Neural crest cell (in vitro differentiated cells): ENCODE measurements at regions not wholly inside any gene's neighbourhood (a gene's known extent, or its start where the extent isn't known, plus 50 kb on each side); places are given as distances from the start of the nearest gene placed in this dataset.
A peak's percentile ranks its signal among the peaks of the same experiment; 100 is the strongest.

Experiments used
- DNase-seq: peaks from one replicate; pipeline ENCODE4 v3.0.0; 2021; ENCODE audit warnings: low read depth, mixed read lengths, low spot score
- H3K27ac Mint-ChIP-seq: one replicate; pipeline ENCODE4 v1.8.0; 2021; ENCODE audit warnings: mild to moderate bottlenecking, mixed read lengths; ENCODE audit not compliant: unreplicated experiment
- H3K27me3 Mint-ChIP-seq: 2 replicates; pipeline ENCODE4 v1.8.0; 2021; ENCODE audit warnings: low read depth, mild to moderate bottlenecking, mixed read lengths
- H3K36me3 Mint-ChIP-seq: 2 replicates; pipeline ENCODE4 v1.8.0; 2021; ENCODE audit warnings: low read depth, mild to moderate bottlenecking, mixed read lengths
- H3K4me1 Mint-ChIP-seq: 2 replicates; pipeline ENCODE4 v1.8.0; 2021; ENCODE audit warnings: mixed read lengths
- H3K4me3 Mint-ChIP-seq: one replicate; pipeline ENCODE4 v1.8.0; 2021; ENCODE audit warnings: mild to moderate bottlenecking, mixed read lengths
- H3K9me3 Mint-ChIP-seq: 2 replicates; pipeline ENCODE4 v1.8.0; 2021; ENCODE audit warnings: mixed read lengths
- TF ChIP-seq, protein P1 (sequence below): fragments of 200-600 bp; sonication (generic); conservative IDR thresholded peaks from 2 replicates; pipeline ENCODE4 v1.5.0; 2021; ENCODE audit warnings: antibody characterized with exemption, mild to moderate bottlenecking

GRCh38 chr20:19850198-19850533 lies 92.1 kb downstream of the RIN2 start:
- H3K27ac Mint-ChIP-seq = peak overlapping the region; percentile 73
- DNase-seq = no peak
- H3K36me3 Mint-ChIP-seq = peaks cover 3% of the 10 kb centered on the region
- H3K4me1 Mint-ChIP-seq = peaks cover 13% of the 10 kb centered on the region
- TF ChIP-seq, protein P1, sequence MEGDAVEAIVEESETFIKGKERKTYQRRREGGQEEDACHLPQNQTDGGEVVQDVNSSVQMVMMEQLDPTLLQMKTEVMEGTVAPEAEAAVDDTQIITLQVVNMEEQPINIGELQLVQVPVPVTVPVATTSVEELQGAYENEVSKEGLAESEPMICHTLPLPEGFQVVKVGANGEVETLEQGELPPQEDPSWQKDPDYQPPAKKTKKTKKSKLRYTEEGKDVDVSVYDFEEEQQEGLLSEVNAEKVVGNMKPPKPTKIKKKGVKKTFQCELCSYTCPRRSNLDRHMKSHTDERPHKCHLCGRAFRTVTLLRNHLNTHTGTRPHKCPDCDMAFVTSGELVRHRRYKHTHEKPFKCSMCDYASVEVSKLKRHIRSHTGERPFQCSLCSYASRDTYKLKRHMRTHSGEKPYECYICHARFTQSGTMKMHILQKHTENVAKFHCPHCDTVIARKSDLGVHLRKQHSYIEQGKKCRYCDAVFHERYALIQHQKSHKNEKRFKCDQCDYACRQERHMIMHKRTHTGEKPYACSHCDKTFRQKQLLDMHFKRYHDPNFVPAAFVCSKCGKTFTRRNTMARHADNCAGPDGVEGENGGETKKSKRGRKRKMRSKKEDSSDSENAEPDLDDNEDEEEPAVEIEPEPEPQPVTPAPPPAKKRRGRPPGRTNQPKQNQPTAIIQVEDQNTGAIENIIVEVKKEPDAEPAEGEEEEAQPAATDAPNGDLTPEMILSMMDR = no peak
- H3K9me3 Mint-ChIP-seq = no peaks in the 10 kb centered on the region
- no peaks in the 10 kb centered on the region for H3K27me3 Mint-ChIP-seq
- H3K4me3 Mint-ChIP-seq = no peak overlapping the region

GRCh38 chr20:19851861-19852260 lies 93.8 kb downstream of the RIN2 start:
- TF ChIP-seq, protein P1 = no peak
- Mint-ChIP-seq H3K4me3 (no peak overlapping the region), H3K27ac (no peak overlapping the region), H3K9me3 (no peaks in the 10 kb centered on the region), H3K4me1 (peaks cover 13% of the 10 kb centered on the region), H3K36me3 (peaks cover 3% of the 10 kb centered on the region), H3K27me3 (no peaks in the 10 kb centered on the region)
- DNase-seq = no peak

GRCh38 chr20:19855416-19855815 lies 97.4 kb downstream of the RIN2 start:
- no peak overlapping the region for H3K27ac Mint-ChIP-seq
- peaks cover 4% of the 10 kb centered on the region for H3K9me3 Mint-ChIP-seq
- no peaks in the 10 kb centered on the region for H3K4me1 Mint-ChIP-seq
- no peak for DNase-seq
- TF ChIP-seq, protein P1 = no peak
- no peaks in the 10 kb centered on the region for H3K27me3 Mint-ChIP-seq
- H3K4me3 Mint-ChIP-seq = no peak overlapping the region
- peaks cover 9% of the 10 kb centered on the region for H3K36me3 Mint-ChIP-seq

GRCh38 chr20:19858466-19859371 lies 100.7 kb downstream of the RIN2 start:
- no peak for DNase-seq
- peaks cover 10% of the 10 kb centered on the region for H3K9me3 Mint-ChIP-seq
- peaks cover 19% of the 10 kb centered on the region for H3K36me3 Mint-ChIP-seq
- H3K27me3 Mint-ChIP-seq = no peaks in the 10 kb centered on the region
- H3K4me3 Mint-ChIP-seq = no peak overlapping the region
- H3K27ac Mint-ChIP-seq = no peak overlapping the region
- H3K4me1 Mint-ChIP-seq = no peaks in the 10 kb centered on the region
- TF ChIP-seq, protein P1 = no peak

- Mint-ChIP-seq H3K4me1 (no peaks in the 10 kb centered on the region), H3K27me3 (no peaks in the 10 kb centered on the region), H3K9me3 (peaks cover 10% of the 10 kb centered on the region), H3K36me3 (peaks cover 18% of the 10 kb centered on the region), H3K4me3 (no peak overlapping the region), H3K27ac (no peak overlapping the region)
- TF ChIP-seq, protein P1 = no peak
- no peak for DNase-seq
Measured at GRCh38 chr20:19859444-19859843, 101.4 kb downstream of the RIN2 start.
